ENCODE measurements at regions not wholly inside any gene's neighbourhood (a gene's known extent, or its start where the extent isn't known, plus 50 kb on each side); places are given as distances from the start of the nearest gene placed in this dataset.

- Histone ChIP-seq H3K36me3 (ENCODE audit: control insufficient read depth, insufficient read depth, low read length) (no peaks in the 10 kb centered on the region), H3K4me3 (ENCODE audit: low read depth, low read length) (no peak overlapping the region), H3K27me3 (ENCODE audit: control insufficient read depth, insufficient read depth, low read length) (no peaks in the 10 kb centered on the region)
- DNase-seq (ENCODE audit: low read depth), result no peak
- TF ChIP-seq CTCF (IDR thresholded peaks at IDR 0.05; ENCODE audit: insufficient read depth, low read length, poor library complexity, severe bottlenecking), result no peak
Observed at GRCh38 chr9:28922891-28923290, 1349.6 kb upstream of the C9orf72 start.

GRCh38 chr9:28923351-28923750 is 1350.1 kb upstream of the C9orf72 start:
- Histone ChIP-seq H3K4me3 (ENCODE audit: low read depth, low read length) (no peak overlapping the region), H3K36me3 (ENCODE audit: control insufficient read depth, insufficient read depth, low read length) (no peaks in the 10 kb centered on the region), H3K27me3 (ENCODE audit: control insufficient read depth, insufficient read depth, low read length) (no peaks in the 10 kb centered on the region)
- no peak for TF ChIP-seq CTCF (IDR thresholded peaks at IDR 0.05; ENCODE audit: insufficient read depth, low read length, poor library complexity, severe bottlenecking)
- DNase-seq (ENCODE audit: low read depth), result no peak

- TF ChIP-seq CTCF (IDR thresholded peaks at IDR 0.05; ENCODE audit: insufficient read depth, low read length, poor library complexity, severe bottlenecking), result no peak
- H3K27me3 ChIP-seq (ENCODE audit: control insufficient read depth, insufficient read depth, low read length), result no peaks in the 10 kb centered on the region
- no peaks in the 10 kb centered on the region for H3K36me3 ChIP-seq (ENCODE audit: control insufficient read depth, insufficient read depth, low read length)
- no peak overlapping the region for H3K4me3 ChIP-seq (ENCODE audit: low read depth, low read length)
- no peak for DNase-seq (ENCODE audit: low read depth)
Observed at GRCh38 chr9:28925157-28925556, 1351.9 kb upstream of the C9orf72 start.

- no peak for TF ChIP-seq CTCF (IDR thresholded peaks at IDR 0.05; ENCODE audit: insufficient read depth, low read length, poor library complexity, severe bottlenecking)
- Histone ChIP-seq H3K36me3 (ENCODE audit: control insufficient read depth, insufficient read depth, low read length) (no peaks in the 10 kb centered on the region), H3K4me3 (ENCODE audit: low read depth, low read length) (no peak overlapping the region), H3K27me3 (ENCODE audit: control insufficient read depth, insufficient read depth, low read length) (no peaks in the 10 kb centered on the region)
- DNase-seq (ENCODE audit: low read depth), result no peak
Observed at GRCh38 chr9:28926306-28926705, 1353.0 kb upstream of the C9orf72 start.

GRCh38 chr9:28927691-28928090 is 1354.4 kb upstream of the C9orf72 start:
- peak; percentile 25 for DNase-seq (ENCODE audit: low read depth)
- TF ChIP-seq CTCF (IDR thresholded peaks at IDR 0.05; ENCODE audit: insufficient read depth, low read length, poor library complexity, severe bottlenecking), result no peak
- H3K36me3 ChIP-seq (ENCODE audit: control insufficient read depth, insufficient read depth, low read length), result no peaks in the 10 kb centered on the region
- H3K27me3 ChIP-seq (ENCODE audit: control insufficient read depth, insufficient read depth, low read length), result no peaks in the 10 kb centered on the region
- no peak overlapping the region for H3K4me3 ChIP-seq (ENCODE audit: low read depth, low read length)

- no peak overlapping the region for H3K4me3 ChIP-seq (ENCODE audit: low read depth, low read length)
- no peaks in the 10 kb centered on the region for H3K27me3 ChIP-seq (ENCODE audit: control insufficient read depth, insufficient read depth, low read length)
- DNase-seq (ENCODE audit: low read depth), result no peak
- no peak for TF ChIP-seq CTCF (IDR thresholded peaks at IDR 0.05; ENCODE audit: insufficient read depth, low read length, poor library complexity, severe bottlenecking)
- H3K36me3 ChIP-seq (ENCODE audit: control insufficient read depth, insufficient read depth, low read length), result no peaks in the 10 kb centered on the region
Observed at GRCh38 chr9:28929433-28929832, 1356.2 kb upstream of the C9orf72 start.

Data from kidney epithelial cell (primary cell).